Femur (tissue), 1 donor: ENCODE measurements at regions not wholly inside any gene's neighbourhood (a gene's known extent, or its start where the extent isn't known, plus 50 kb on each side); places are given as distances from the start of the nearest gene placed in this dataset.

Experiments used
- DNase-seq: peaks from one replicate; pipeline ENCODE4 v3.0.0-alpha.2; 2017

GRCh38 chr4:28354880-28355656 is 1494.4 kb downstream of the STIM2 start:
- no peak for DNase-seq

GRCh38 chr4:28357990-28358389 is 1497.3 kb downstream of the STIM2 start:
- peak; percentile 18 for DNase-seq

- DNase-seq = no peak
These were observed 1498.0 kb downstream of the STIM2 start for GRCh38 chr4:28358606-28359005.

- DNase-seq = no peak
These were observed 1500.0 kb downstream of the STIM2 start for GRCh38 chr4:28360681-28361080.

GRCh38 chr4:28362169-28362568 is 1501.5 kb downstream of the STIM2 start:
- DNase-seq = no peak

- DNase-seq = no peak
These were observed 1508.9 kb downstream of the STIM2 start for GRCh38 chr4:28369499-28369898.

GRCh38 chr4:28373191-28373590 is 1512.5 kb downstream of the STIM2 start:
- no peak for DNase-seq

- no peak for DNase-seq
These were observed 1513.0 kb downstream of the STIM2 start for GRCh38 chr4:28373601-28374000.

- DNase-seq = no peak
These were observed 1517.6 kb downstream of the STIM2 start for GRCh38 chr4:28378109-28378830.

GRCh38 chr4:28385801-28386200 is 1525.2 kb downstream of the STIM2 start:
- no peak for DNase-seq

GRCh38 chr4:28386776-28387175 is 1526.1 kb downstream of the STIM2 start:
- no peak for DNase-seq

GRCh38 chr4:28388471-28388870 is 1527.8 kb downstream of the STIM2 start:
- no peak for DNase-seq

GRCh38 chr4:28391877-28392276 is 1531.2 kb downstream of the STIM2 start:
- DNase-seq = no peak

- DNase-seq = no peak
These were observed 1542.1 kb downstream of the STIM2 start for GRCh38 chr4:28402751-28403150.

- DNase-seq = no peak
These were observed 1560.6 kb downstream of the STIM2 start for GRCh38 chr4:28421221-28421620.

GRCh38 chr4:28426251-28426650 is 1565.6 kb downstream of the STIM2 start:
- DNase-seq = no peak

- DNase-seq = no peak
These were observed 1566.9 kb downstream of the STIM2 start for GRCh38 chr4:28427306-28428085.

- no peak for DNase-seq
These were observed 1571.8 kb downstream of the STIM2 start for GRCh38 chr4:28432348-28433025.

- peak; percentile 34 for DNase-seq
These were observed 1574.7 kb downstream of the STIM2 start for GRCh38 chr4:28435314-28435713.

- no peak for DNase-seq
These were observed 1575.8 kb downstream of the STIM2 start for GRCh38 chr4:28436191-28437080.

GRCh38 chr4:28443371-28443770 is 1582.7 kb downstream of the STIM2 start:
- no peak for DNase-seq
